Hematopoietic multipotent progenitor cell (in vitro differentiated cells): ENCODE measurements at regions not wholly inside any gene's neighbourhood (a gene's known extent, or its start where the extent isn't known, plus 50 kb on each side); places are given as distances from the start of the nearest gene placed in this dataset.
"Not testable (repeated sequence)": the region's sequence is repeated elsewhere in the genome, so short reads cannot be mapped to it uniquely, and the experiment has no call there.

Source experiments
- DNase-seq, 3 donors: peaks; one replicate each; pipeline ENCODE4 v3.0.0-alpha.2; 2011 to 2015; ENCODE audit warnings: low read depth in 2 of 3, low spot score in 2 of 3

DNA sequence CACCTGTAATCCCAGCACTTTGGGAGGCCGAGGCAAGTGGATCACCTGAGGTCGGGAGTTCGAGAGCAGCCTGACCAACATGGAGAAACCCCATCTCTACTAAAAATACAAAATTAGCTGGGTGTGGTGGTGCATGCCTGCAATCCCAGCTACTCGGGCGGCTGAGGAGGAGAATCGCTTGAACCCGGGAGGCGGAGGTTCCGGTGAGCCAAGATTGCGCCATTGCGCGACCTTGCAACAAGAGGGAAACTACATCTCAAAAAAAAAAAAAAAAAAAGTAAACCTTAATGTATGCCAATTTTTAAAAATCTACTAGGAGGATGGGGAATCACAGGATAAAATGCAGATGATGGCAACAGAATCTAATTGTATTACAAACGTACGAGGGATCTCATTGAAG is 95.5 kb upstream of the SIRPA start:
- not testable (repeated sequence) for DNase-seq

DNA sequence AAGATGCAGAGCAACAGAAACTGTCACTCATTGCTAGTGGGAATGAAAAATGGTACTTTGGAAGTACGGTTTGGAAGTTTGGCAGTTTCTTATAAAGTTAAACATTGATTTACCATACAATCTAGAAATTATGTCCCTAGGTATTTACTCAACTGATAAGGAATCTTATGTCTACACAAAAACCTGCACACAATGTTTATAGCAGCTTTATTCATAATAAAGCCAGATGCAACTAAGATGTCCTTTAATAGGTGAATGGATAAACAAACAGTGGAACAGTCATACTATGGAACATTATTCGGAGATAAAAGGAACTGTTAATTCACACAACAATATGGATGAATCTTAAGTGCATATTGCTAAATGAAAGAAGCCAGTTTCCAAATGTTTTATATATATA is 96.2 kb upstream of the SIRPA start:
- no peak for DNase-seq

DNA sequence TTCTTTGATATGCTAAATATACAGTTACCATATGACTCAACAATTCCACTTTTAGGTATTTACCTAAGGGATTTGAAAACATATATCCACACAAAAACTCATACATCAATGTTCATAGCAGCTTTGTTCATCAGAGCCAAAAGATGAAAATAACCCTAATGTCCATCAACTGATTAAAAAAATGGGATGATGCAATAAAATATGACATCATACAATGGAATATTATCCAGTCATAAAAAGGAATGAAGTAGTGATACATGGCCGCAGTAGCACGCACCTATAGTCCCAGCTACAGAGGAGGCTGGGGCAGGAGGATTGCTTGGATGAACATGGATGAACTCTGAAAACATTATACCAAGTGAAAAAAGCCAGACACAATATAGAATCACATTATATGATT is 101.4 kb upstream of the SIRPA start:
- DNase-seq = no peak

DNA sequence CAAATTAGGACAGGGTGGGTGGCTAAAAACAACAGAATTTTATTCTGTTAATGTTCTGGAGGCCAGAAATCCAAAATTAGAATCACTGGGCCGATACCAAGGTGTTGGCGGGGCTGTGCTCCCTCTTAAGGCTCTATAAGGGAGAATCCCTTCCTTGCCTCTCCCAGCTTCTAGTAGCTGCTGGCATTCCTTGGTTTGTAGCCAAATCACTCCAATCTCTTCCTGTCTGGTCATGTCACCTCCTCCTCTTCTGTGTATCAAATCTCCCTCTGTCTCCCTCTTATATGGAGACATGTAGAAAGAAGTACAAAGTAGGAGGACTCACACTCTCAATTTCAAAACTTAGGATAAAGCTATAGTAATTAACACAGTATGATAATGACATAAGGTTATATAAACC is 102.9 kb upstream of the SIRPA start:
- no peak for DNase-seq

DNA sequence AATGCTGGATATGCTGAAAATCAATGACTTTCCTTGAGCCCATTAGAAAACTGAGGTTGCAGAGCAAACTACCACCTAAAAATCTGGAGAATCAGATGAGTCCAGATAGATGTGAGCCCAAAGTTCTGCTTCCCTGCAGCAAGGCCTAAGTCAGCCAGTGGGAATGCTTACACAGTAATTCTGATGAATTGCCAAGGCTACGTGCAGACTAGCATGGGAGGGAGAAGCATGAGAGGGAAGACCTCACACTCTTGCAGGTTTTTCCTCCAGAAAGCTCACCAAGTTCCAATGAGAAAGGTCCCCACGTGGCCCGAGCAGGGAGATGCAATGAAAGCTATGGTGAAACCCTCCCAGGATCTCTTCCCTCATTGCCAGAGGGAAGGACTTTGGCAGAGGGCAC is 104.8 kb upstream of the SIRPA start:
- DNase-seq = no peak

DNA sequence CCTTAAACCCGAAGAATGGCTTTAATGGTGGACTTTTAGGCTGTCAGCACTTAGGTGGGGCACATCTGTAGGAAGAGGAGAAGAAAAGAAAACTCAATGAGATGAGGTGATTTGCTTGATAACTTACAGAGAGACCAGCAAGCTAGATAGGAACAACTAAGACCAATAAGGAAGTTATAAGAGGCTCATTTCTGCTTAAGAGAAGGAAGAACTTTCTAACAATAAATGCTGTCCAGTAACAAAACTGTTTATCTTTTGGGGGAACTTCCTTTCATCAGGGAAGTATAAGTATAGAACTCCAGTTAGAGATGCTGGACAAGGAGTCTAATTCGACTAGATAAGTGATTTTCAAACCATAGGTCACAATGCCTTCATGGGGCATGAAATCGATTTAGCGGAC is 107.2 kb upstream of the SIRPA start:
- DNase-seq = no peak

DNA sequence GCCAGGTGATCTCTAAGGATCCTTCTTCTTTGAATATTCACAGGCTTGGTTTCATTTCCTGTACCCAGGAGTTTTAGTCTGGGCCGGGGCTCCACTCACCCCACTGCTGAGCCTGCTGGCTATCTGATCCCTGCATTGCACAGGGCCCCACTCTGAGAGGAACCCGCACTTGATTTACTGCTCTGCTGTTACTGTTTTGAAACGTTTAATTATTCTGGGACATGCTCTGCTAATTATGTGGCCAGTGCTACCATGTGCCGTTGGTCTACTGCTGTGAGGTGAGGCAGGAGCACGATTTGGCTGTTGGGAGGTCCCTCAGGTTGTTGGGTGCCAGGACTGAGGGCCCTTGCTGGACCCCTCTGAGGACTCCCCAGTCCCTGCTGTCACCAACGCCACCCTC is 108.7 kb upstream of the SIRPA start:
- DNase-seq = peak in 1 of 3 donors; percentile 19

DNA sequence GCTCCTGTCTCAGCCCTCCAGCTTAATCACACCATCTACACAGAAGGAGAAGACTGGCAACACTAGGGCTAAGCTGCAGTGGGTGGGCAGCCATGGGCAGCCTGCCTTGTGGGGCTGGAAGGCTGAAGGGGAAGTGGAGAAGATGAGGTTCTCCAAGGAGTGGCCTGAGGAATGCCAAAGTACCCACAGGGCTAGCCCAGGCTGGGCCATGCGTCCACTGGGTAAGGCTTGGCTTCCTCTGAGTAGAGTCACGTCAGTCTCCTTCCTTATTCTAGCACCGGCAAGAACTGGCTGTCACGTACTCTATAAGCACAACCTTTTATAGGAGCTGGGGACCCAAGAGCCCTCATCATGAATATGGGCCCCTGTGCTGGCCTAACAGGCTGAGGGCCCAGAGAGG is 110.6 kb upstream of the SIRPA start:
- DNase-seq = no peak

DNA sequence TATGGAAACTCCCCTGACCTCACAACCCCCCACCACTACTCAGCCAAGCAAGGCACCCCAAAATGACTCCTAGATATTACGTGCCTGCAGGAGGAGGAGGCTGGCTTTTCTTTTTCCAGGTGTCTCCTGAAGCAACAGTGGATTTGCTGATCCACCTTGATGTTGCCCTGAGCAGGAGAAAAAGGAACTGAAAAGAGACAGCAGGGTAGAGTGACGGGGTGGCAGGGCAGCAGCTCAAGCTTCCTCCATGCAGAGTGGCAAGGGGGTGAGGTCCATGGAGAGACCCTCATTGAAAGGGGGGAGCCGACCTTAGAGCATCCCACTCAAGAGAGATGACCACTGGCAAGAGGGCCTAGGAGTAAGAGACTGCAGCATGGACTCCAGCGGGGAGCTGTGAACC is 112.0 kb upstream of the SIRPA start:
- DNase-seq = no peak

DNA sequence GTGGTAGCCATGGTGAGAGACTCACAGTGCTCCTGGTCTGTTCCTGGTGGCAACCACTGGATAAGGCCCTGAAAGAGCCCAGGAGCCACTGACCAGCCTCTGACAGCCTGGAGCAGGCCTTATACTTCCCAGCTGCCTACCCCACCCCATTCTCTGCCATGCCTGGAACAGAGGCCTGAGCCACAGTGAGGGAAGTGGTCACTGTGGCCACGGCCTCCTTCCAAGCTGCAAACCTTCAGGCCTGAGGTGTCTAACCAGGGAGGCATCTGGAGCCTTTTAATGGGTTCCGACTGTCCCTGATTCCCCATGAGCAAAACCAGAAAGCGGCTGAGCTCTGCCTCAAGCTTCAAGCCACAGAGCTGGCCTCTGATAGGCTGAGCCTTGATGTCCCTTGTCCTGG is 113.0 kb upstream of the SIRPA start:
- no peak for DNase-seq

DNA sequence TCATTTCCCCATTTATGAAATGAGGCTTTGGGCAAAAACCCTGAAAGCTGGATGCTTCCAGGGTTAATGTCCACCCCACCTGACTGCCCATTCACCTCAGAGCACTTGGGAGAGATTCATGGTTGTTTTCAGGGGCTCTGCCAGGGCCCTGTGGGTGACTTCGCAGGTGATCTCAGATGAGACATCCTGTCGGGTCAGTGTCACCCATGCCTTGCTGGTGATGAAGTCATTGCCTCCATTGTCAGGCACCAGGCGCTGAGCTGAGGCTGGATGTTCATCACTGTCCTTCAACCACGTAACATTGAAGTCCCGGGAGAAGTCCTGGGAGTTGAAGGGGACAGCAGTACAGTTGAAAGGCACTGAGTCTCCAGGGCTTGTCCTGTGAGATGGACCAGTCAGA is 115.6 kb upstream of the SIRPA start:
- DNase-seq = no peak

DNA sequence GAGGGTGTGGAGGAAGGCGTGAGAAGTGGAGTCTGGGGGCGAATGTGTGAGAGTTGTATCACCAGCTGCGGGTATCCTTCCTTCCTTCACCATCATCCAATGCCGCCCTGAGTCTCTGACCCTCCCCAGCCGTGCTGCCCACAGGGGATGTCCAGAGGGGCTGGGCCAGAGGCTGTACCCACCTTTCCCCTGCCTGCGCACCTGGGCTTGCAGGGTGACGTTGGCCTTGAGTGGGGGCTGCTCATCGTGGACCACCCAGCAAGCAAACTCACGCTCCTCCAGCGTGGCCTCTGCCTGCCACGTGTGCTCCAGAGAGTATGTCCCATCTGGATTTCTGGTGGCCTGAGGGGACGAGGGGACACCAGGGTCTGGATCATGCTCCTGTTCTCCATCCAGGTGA is 116.9 kb upstream of the SIRPA start:
- no peak for DNase-seq

DNA sequence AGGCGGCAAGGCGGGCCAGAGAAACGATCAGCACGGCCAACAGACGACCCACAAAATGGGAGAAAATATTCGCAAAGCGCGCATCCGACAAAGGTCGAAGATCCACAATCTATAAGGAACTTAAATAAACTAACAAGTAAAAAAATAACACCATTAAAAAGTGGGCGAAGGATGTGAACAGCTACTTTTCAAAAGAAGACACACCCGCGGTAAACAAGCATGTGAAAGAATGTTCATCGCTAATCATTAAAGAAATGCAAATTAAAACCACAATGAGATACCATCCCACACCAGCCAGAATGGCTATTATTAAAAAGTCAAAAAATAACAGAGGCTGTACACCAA is 117.8 kb upstream of the SIRPA start:
- DNase-seq = no peak

DNA sequence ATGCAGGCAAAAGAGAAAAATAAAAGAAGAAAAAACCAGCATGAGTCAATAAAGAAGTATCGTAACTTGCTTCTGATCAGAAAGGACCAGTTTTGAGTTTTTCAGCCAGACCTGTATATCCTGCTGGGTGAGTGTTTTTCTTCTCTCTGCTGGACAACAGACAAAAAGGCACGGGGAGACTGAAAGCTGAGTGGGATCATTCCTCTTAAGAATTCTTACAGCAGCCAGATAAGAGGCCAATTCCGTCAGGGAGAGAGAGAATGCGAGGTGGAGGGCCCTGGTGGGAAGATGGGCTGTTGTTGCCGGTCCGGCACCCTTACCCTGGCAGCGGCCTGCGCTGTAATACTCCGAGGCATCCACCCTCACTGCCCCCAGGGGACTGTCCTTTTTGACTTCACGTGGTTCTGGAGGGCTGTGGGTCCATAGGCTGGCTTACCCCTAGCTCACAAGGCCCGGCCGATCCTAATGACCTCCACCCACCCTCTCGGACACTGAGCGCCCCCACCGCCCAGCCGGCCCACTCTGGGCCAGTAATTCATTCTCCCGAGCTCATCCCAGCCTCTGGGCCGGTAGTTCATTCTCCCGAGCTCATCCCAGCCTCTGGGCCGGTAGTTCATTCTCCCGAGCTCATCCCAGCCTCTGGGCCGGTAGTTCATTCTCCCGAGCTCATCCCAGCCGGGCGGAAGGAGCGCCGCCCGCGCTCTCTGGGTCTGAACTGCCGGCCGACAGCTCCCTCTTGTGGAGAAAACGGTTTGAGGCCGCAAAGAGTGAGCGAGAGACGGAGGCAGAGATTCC is 118.3 kb upstream of the SIRPA start:
- peak; percentile 72 to 87 (median 77) for DNase-seq

DNA sequence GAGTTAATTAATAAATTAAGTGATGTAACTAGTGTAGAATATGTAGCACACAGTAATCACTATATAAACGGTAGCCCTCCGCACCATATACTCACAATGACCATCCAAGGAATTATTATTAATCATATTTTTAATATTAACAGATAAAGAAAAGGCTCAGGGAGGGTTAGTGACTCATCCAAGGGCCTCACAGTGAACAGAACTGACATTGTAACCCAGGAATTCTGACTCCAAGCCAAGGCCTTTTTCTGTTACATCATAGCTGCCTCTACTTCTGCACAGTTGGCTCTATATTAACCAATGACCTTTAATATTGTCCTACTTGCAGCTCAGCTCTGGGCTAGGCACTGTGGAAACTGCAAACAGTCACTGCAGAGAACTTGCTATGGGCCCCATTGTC is 117.5 kb upstream of the SIRPG start:
- DNase-seq = no peak

DNA sequence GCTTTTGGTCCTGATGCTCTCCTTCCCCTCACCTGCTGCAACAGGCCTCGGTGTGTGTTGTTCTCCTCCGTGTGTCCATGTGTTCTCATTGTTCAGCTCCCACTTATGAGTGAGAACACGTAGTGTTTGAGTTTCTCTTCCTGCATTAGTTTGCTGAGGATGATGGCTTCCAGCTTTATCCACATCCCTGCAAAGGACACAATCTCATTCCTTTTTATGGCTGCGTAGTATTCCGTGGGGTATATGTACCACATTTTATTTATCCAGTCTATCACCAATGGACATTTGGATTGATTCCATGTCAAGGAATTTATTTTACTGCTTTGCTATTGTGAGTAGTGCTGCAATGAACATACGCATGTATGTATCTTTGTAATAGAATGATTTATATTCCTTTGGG is 116.9 kb upstream of the SIRPG start:
- DNase-seq = no peak

DNA sequence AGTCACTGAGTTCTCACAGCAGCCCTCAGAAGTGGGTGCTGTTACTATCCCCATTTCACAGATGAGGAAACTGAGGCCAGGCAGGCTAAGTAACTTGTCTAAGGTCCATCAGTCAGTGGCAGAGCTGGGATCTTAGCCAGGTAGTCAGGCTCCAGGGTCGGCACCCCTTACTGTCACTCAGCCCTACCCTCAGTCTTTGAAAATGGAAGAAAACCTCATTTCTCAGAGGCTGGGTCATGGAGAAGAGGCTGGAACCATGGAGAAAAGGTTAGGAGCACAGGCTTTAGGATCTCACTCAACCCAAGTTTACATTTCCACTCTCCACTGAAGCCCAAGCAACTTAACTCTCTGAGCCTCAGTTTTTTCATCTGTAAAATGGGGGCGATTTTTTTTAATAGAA is 116.2 kb upstream of the SIRPG start:
- no peak for DNase-seq

DNA sequence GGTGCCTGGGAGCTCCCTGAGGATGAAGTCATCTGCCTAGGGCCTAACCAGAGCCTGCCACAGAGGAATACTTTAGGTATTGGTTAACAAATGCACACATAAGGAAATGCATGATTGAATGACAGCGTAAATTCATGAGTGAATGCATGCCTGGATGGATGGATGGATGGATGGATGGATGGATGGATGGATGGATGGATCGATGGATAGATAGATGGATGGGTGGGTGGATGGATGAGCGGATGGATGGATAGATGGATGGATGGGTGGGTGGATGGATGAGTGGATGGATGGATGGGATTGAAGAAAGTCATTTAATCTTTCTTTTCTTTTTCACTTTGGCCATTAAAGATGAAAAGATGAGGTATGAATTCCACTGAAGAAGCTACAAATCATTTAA is 111.9 kb upstream of the SIRPG start:
- DNase-seq = no peak

DNA sequence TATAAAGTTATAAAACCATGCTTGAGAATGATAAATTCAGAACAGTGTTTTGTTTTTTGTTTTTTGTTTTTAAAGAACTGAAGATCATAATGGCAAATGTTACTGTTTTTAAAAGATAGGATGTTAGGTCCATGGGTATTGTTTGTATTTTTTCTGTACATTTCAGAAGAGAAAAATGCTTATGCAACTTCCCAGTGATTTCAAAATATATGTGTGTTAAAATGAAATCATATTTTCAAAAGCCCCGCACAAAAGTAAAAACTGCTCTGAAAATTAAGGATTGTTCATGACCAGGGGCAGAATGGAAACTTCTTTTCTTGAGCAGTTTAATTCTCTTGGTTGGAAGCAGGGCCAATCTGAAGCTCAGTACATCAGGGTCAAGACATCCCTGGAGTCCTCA is 109.2 kb upstream of the SIRPG start:
- no peak for DNase-seq

DNA sequence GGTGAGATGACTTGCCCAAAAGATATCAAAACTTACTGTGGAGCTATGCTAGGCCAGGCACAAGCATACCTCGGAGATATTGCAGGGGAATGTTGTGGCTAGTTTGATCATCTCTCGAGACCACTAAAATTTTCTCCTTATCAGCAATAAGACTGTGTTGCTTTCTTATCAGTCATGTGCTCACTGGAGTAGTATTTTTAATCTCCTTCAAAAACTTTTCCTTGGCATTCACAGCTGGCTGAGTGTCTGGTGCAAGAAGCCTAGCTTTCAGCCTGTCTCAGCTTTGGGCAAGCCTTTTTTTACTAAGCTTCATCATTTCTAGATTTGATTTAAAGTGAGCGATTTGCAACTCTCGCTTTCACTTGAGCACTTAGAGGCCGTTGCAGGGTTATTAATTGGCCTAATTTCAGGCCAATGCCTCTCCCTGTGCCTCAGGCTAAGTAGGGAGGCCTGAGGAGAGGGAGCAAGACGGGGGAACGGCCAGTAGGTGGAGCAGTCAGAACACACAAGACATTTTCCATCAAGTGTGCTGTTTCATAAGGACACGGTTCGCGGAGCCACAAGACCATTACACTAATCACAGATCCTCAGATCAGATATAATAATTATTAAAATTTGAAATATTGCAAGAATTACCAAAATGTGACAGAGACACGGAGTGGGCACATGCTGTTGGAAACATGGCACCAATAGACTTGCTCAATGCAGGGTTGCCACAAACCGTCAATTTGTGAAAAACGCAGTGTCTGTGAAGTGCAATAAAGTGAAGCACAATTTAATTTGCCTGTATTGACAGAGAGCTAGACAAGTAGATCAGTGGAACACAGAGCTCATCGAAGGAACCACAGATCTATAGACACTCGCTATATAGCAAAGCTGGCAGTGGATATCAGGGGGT is 106.8 kb upstream of the SIRPG start:
- DNase-seq = peak in 2 of 3 donors; percentile 69 to 82

DNA sequence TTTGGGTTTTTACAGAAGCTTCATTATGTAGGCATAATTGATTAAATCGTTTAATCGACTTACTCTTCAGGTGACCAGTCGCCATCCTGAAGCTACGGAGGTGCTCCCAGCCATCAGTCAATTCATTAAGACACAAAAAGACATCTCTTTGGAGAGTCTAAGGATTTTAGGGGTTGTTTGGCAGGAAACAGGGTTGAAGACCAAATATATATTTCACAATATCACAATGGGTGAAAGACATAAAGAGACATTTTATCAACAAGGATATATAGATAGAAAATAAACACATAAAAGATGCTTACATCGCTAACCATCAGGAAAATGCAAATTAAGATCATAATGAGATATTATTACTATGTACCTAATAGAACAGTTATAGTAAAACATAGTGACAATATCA is 104.0 kb upstream of the SIRPG start:
- DNase-seq = no peak

DNA sequence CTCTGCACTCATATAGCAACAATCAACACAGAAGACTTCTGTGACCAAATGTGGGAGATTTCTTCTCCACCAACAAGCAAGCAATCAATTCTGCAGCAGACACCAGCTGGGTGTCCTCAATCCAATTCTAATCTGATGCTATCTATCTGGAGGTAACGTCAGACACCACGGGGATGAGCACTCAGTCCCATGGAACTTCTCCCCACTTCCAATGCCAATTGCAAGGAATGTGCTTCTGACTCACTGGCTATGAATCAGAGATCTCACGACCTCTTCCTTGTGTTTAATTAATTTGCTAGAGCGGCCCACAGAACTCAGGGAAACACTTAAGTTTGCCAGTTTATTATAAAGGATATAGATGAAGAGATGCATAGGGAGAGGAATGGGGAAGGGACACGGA is 103.5 kb upstream of the SIRPG start:
- DNase-seq = no peak
